Kidney (tissue), 13 donors: ENCODE measurements at regions not wholly inside any gene's neighbourhood (a gene's known extent, or its start where the extent isn't known, plus 50 kb on each side); places are given as distances from the start of the nearest gene placed in this dataset.

Source experiments
- DNase-seq, 5 donors: peaks; one replicate each; pipeline ENCODE4 v3.0.0-alpha.2; 2013 to 2020
- FAIRE-seq: peaks from 2 replicates; lab custom pipeline; 2012; peaks lifted over from hg19 to GRCh38; lab: Jason Lieb, UNC
- H3K27ac ChIP-seq, 2 donors: one replicate each; pipeline ENCODE4 v1.7.0; 2013; ENCODE audit warnings: low read depth in 2 of 2, low read length in 2 of 2, inconsistent platforms in 1 of 2
- H3K27me3 ChIP-seq: one replicate; pipeline ENCODE4 v1.7.1; 2013; ENCODE audit warnings: low read length, inconsistent platforms; ENCODE audit not compliant: control insufficient read depth, insufficient read depth
- H3K36me3 ChIP-seq, 3 donors: one replicate each; pipeline versions ENCODE4 v1.7.0 to v1.7.1; 2013; ENCODE audit warnings: low read length in 3 of 3, control low read depth in 1 of 3, inconsistent platforms in 1 of 3; ENCODE audit not compliant: insufficient read depth in 3 of 3, control insufficient read depth in 2 of 3
- H3K4me1 ChIP-seq, 3 donors: one replicate each; pipeline versions ENCODE4 v1.7.0 to v1.7.1; 2013; ENCODE audit warnings: low read length in 3 of 3, inconsistent platforms in 1 of 3, low read depth in 1 of 3; ENCODE audit not compliant: control insufficient read depth in 2 of 3, insufficient read depth in 2 of 3
- H3K4me3 ChIP-seq, 3 donors: one replicate each; pipeline versions ENCODE4 v1.7.0 to v1.8.1; 2013; ENCODE audit warnings: low read length in 3 of 3, control low read depth in 1 of 3, inconsistent platforms in 1 of 3
- H3K9ac ChIP-seq, 3 donors: one replicate each; pipeline versions ENCODE4 v1.7.0 to v1.7.1; 2013; ENCODE audit warnings: low read length in 3 of 3, control low read depth in 1 of 3, inconsistent platforms in 1 of 3
- H3K9me3 ChIP-seq, 3 donors: one replicate each; pipeline versions ENCODE4 v1.7.0 to v1.7.1; 2013; ENCODE audit warnings: low read length in 3 of 3, control low read depth in 1 of 3, inconsistent platforms in 1 of 3; ENCODE audit not compliant: control insufficient read depth in 2 of 3, insufficient read depth in 1 of 3
- CTCF ChIP-seq: IDR thresholded peaks from 3 replicates; pipeline ENCODE4 v1.5.1; 2012; ENCODE audit warnings: mild to moderate bottlenecking, moderate library complexity, borderline replicate concordance; ENCODE audit not compliant: insufficient read depth; ENCODE audit errors: extremely low read depth
- intact Hi-C: fragments of 100-400 bp; cut with DNase I; formaldehyde crosslinking; loops from one replicate; pipeline ENCODE4 v1.11.1; 2022
- donor health status: control.
- donor health status: control.
- donor health status: control.
- donor health status: control.
- donor health status: control.
- donor health status: DM: yes; HTN: yes; CAD: no.
- donor health status: Normal renal cell carcinoma (clear cell type).

GRCh38 chr10:118112543-118113125 is 65.9 kb upstream of the RAB11FIP2 start:
- TF ChIP-seq CTCF, result no peak
- no peak for FAIRE-seq
- peak overlapping the region in 1 of 2 donors; percentile 11 for H3K27ac ChIP-seq

GRCh38 chr10:118110750-118111149 is 64.0 kb upstream of the RAB11FIP2 start:
- intact Hi-C loops, result no loop called here
- Histone ChIP-seq H3K9me3 (no peaks in the 10 kb centered on the region), H3K27me3 (no peaks in the 10 kb centered on the region), H3K4me1 (peaks cover 0 to 1% (median 0%) of the 10 kb centered on the region in 3 donors), H3K36me3 (no peaks in the 10 kb centered on the region), H3K27ac (no peak overlapping the region), H3K4me3 (no peak overlapping the region), H3K9ac (no peak overlapping the region)
- DNase-seq (no peak), FAIRE-seq (no peak)
- TF ChIP-seq CTCF, result no peak

More at GRCh38 chr10:118112543-118113125, 65.9 kb upstream of the RAB11FIP2 start:
- intact Hi-C loops, result no loop called here
- DNase-seq, result peak in 3 of 5 donors; percentile 27 to 59 (median 56)
- Histone ChIP-seq H3K4me3 (no peak overlapping the region), H3K4me1 (peaks cover 2 to 11% (median 11%) of the 10 kb centered on the region in 3 donors), H3K36me3 (no peaks in the 10 kb centered on the region), H3K9me3 (no peaks in the 10 kb centered on the region), H3K9ac (no peak overlapping the region), H3K27me3 (no peaks in the 10 kb centered on the region)

- no peak overlapping the region for H3K9ac ChIP-seq
- intact Hi-C loops, result no loop called here
- no peaks in the 10 kb centered on the region for H3K4me1 ChIP-seq
- FAIRE-seq (no peak), DNase-seq (peak in 2 of 5 donors; percentile 15 to 58)
- TF ChIP-seq CTCF, result no peak
- no peaks in the 10 kb centered on the region for H3K9me3 ChIP-seq
- peak overlapping the region in 2 of 3 donors; percentile 8 to 24 for H3K4me3 ChIP-seq
- no peaks in the 10 kb centered on the region for H3K36me3 ChIP-seq
- no peak overlapping the region for H3K27ac ChIP-seq
- no peaks in the 10 kb centered on the region for H3K27me3 ChIP-seq
Measured at GRCh38 chr10:118108194-118109026, 61.7 kb upstream of the RAB11FIP2 start.
